Lower leg skin (tissue), 3 donors: ENCODE measurements at regions not wholly inside any gene's neighbourhood (a gene's known extent, or its start where the extent isn't known, plus 50 kb on each side); places are given as distances from the start of the nearest gene placed in this dataset.

Experiments
- CTCF ChIP-seq, 3 donors: fragments of 450-650 bp; IDR thresholded peaks; one replicate each; pipeline ENCODE4 v1.5.1; 2016; ENCODE audit warnings: antibody characterized with exemption in 3 of 3, mild to moderate bottlenecking in 3 of 3, moderate library complexity in 2 of 3
- POLR2A ChIP-seq, 2 donors: fragments of 450-650 bp; IDR thresholded peaks; one replicate each; pipeline ENCODE4 v1.6.1; 2016 to 2017; ENCODE audit warnings: antibody characterized with exemption in 2 of 2, mild to moderate bottlenecking in 1 of 2, moderate library complexity in 1 of 2

- TF ChIP-seq CTCF (IDR thresholded peaks at IDR 0.05) = no peak
- no peak for TF ChIP-seq POLR2A (IDR thresholded peaks at IDR 0.05)
Observed at GRCh38 chr13:57470491-57470890, 161.1 kb upstream of the PCDH17 start.
